SK-N-SH (cell line): ENCODE measurements at regions not wholly inside any gene's neighbourhood (a gene's known extent, or its start where the extent isn't known, plus 50 kb on each side); places are given as distances from the start of the nearest gene placed in this dataset.

ENCODE experiments used
- CTCF ChIP-seq: fragments of 200-600 bp; sonication (generic); IDR thresholded peaks from 2 replicates; pipeline ENCODE4 v1.6.1; 2017; ENCODE audit warnings: antibody characterized with exemption, mild to moderate bottlenecking, moderate library complexity
- EZH2phosphoT487 ChIP-seq: fragments of 200-600 bp; sonication (generic); IDR thresholded peaks from 2 replicates; pipeline ENCODE4 v1.6.1; 2017; ENCODE audit warnings: low read depth, mixed run types, mild to moderate bottlenecking, antibody characterized with exemption, moderate library complexity, borderline replicate concordance
- MAX ChIP-seq: IDR thresholded peaks from 2 replicates; pipeline ENCODE4 v1.4.0; 2012; ENCODE audit warnings: low read depth
- RAD21 ChIP-seq: IDR thresholded peaks from 2 replicates; pipeline ENCODE4 v1.6.1; 2012; ENCODE audit warnings: mild to moderate bottlenecking, low read length
- RCOR1 ChIP-seq: fragments of 150-350 bp; IDR thresholded peaks from 2 replicates; pipeline ENCODE4 v1.6.1; 2017; ENCODE audit warnings: antibody characterized with exemption, low read length
- TAF1 ChIP-seq: IDR thresholded peaks from 2 replicates; pipeline ENCODE4 v1.6.1; 2012; ENCODE audit warnings: low read depth, mild to moderate bottlenecking, low read length, moderate library complexity, borderline replicate concordance
- TCF12 ChIP-seq: IDR thresholded peaks from 2 replicates; pipeline ENCODE4 v1.4.0; 2012

- TF ChIP-seq CTCF: no peak
- no peak for TF ChIP-seq TAF1
- no peak for TF ChIP-seq RCOR1
- TF ChIP-seq MAX: no peak
- TF ChIP-seq EZH2phosphoT487: no peak
- no peak for TF ChIP-seq RAD21
- TF ChIP-seq TCF12: no peak
Observed at GRCh38 chr20:56780266-56780665, 151.2 kb downstream of the TFAP2C start.
